HepG2 (cell line): ENCODE measurements at regions not wholly inside any gene's neighbourhood (a gene's known extent, or its start where the extent isn't known, plus 50 kb on each side); places are given as distances from the start of the nearest gene placed in this dataset.

Experiments
- ATAC-seq: fragments of 200-7000 bp; cut with Tn5 transposase; 3 replicates; pipeline ENCODE4 v1.9.1; 2020; ENCODE audit warnings: mild to moderate bottlenecking, moderate library complexity
- BruUV-seq: library from RNA; stranded (reverse); fragments of 400-500 nt; replicated peaks from 2 replicates; lab custom pipeline; 2021; lab: Mats Ljungman, UMichigan
- CTCF ChIA-PET: fragments of 300-600 bp; formaldehyde crosslinking; extraction: SDS; loops from one replicate; lab custom pipeline; 2021; ENCODE audit warnings: low total read pairs, inconsistent platforms, low intra/inter-chr PET ratio; lab: Yijun Ruan, JAX
- POLR2A ChIA-PET: fragments of 350-600 bp; sonication (Branson Sonifier 250); formaldehyde crosslinking; loops from one replicate; lab custom pipeline; 2020; ENCODE audit warnings: antibody characterized with exemption, inconsistent platforms; lab: Yijun Ruan, JAX
- DNase-seq: peaks from one replicate; pipeline ENCODE4 v3.0.0-alpha.2; 2015; ENCODE audit warnings: low spot score
- FAIRE-seq: peaks from 3 replicates; lab custom pipeline; 2011; peaks lifted over from hg19 to GRCh38; lab: Jason Lieb, UNC
- H2AFZ ChIP-seq: one replicate; pipeline ENCODE4 v1.6.1; 2011; ENCODE audit warnings: low read length, inconsistent platforms
- H3K27ac ChIP-seq: fragments of 300-600 bp; 3 replicates; pipeline ENCODE4 v1.8.0; 2011; ENCODE audit warnings: mixed run types, mild to moderate bottlenecking, mixed read lengths, low read length, inconsistent platforms; ENCODE audit not compliant: insufficient read depth; ENCODE audit errors: extremely low read length
- H3K27me3 ChIP-seq, 2 experiments: fragments of 200-600 bp in 1 of 2; 2 replicates in 1 of 2; 3 replicates in 1 of 2; pipeline versions ENCODE4 v1.6.0 to v1.8.0; 2011; ENCODE audit warnings: low read length in 2 of 2, mild to moderate bottlenecking in 2 of 2, moderate library complexity in 2 of 2, inconsistent platforms in 1 of 2; ENCODE audit not compliant: insufficient read depth in 2 of 2, control insufficient read depth in 1 of 2
- H3K36me3 ChIP-seq, 2 experiments: fragments of 200-600 bp in 1 of 2; replicated peaks in 1 of 2; 2 replicates in 1 of 2; 3 replicates in 1 of 2; pipeline versions ENCODE4 v1.5.1 to v1.8.0; 2011; ENCODE audit warnings: low read length in 2 of 2, inconsistent platforms in 1 of 2; ENCODE audit not compliant: insufficient read depth in 2 of 2, control insufficient read depth in 1 of 2
- H3K4me1 ChIP-seq: 2 replicates; pipeline ENCODE4 v1.5.1; 2012; ENCODE audit warnings: low read length, inconsistent platforms; ENCODE audit not compliant: insufficient read depth
- H3K4me2 ChIP-seq: 2 replicates; pipeline ENCODE4 v1.6.0; 2011; ENCODE audit warnings: low read depth, low read length, inconsistent platforms
- H3K4me3 ChIP-seq, 3 experiments: fragments of 200-600 bp in 1 of 3; sonication (generic), shearing (Covaris generic) in 1 of 3; replicated peaks in 1 of 3; 2 replicates each; pipeline ENCODE4 v1.5.1; 2011 to 2016; ENCODE audit warnings: low read length in 3 of 3, inconsistent platforms in 2 of 3, low read depth in 2 of 3, mild to moderate bottlenecking in 2 of 3, control low read depth in 1 of 3, mixed read lengths in 1 of 3; ENCODE audit not compliant: insufficient read depth in 1 of 3
- H3K79me2 ChIP-seq: one replicate; pipeline ENCODE4 v1.6.1; 2011; ENCODE audit warnings: low read length, inconsistent platforms; ENCODE audit not compliant: insufficient read depth
- H3K9ac ChIP-seq: 2 replicates; pipeline ENCODE4 v1.6.0; 2011; ENCODE audit warnings: mild to moderate bottlenecking, low read depth, low read length, inconsistent platforms; ENCODE audit not compliant: insufficient read depth
- H3K9me3 ChIP-seq: 2 replicates; pipeline ENCODE4 v1.5.1; 2012; ENCODE audit warnings: mild to moderate bottlenecking, low read length
- H4K20me1 ChIP-seq: 2 replicates; pipeline ENCODE4 v1.6.0; 2011; ENCODE audit warnings: inconsistent platforms, mild to moderate bottlenecking, low read length, moderate library complexity; ENCODE audit not compliant: insufficient read depth
- ATM ChIP-seq: fragments of 450-650 bp; IDR thresholded peaks from 2 replicates; pipeline ENCODE4 v1.7.1; 2017; ENCODE audit warnings: mild to moderate bottlenecking, borderline replicate concordance
- ELF1 ChIP-seq: sonication (generic); formaldehyde crosslinking; IDR thresholded peaks from 2 replicates; pipeline ENCODE4 v1.4.0; 2020; ENCODE audit warnings: missing genetic modification reagents
- MTF2 ChIP-seq: sonication (generic); formaldehyde crosslinking; IDR thresholded peaks from 2 replicates; pipeline ENCODE4 v1.5.0; 2020; ENCODE audit warnings: missing genetic modification reagents, borderline replicate concordance
- SP1 ChIP-seq, 2 experiments: fragments of 450-650 bp in 1 of 2; sonication (generic) in 1 of 2; formaldehyde crosslinking in 1 of 2; IDR thresholded peaks; 2 replicates each; pipeline versions ENCODE4 v1.4.0 to v1.6.1; 2016 to 2020; ENCODE audit warnings: missing genetic modification reagents in 1 of 2
- ZBTB7B ChIP-seq: sonication (generic); formaldehyde crosslinking; IDR thresholded peaks from 2 replicates; pipeline ENCODE4 v1.4.0; 2020; ENCODE audit warnings: missing genetic modification reagents
- ZNF788 ChIP-seq: sonication (generic); formaldehyde crosslinking; IDR thresholded peaks from 2 replicates; pipeline ENCODE4 v1.5.0; 2020; ENCODE audit warnings: mild to moderate bottlenecking, missing genetic modification reagents, borderline replicate concordance
- WGBS: methylation state at CpG from one replicate; pipeline ENCODE4 v1.1.6; 2017; ENCODE audit warnings: low lambda C conversion rate; 5-methylcytosine and 5-hydroxymethylcytosine counted together
- in situ Hi-C: cut with HindIII; loops from 2 replicates; pipeline ENCODE4 v1.10.0; 2017; ENCODE audit warnings: low pct_unique_long_range_greater_than_20kb; ENCODE audit not compliant: extremely low pct_ligation_motif_present
- intact Hi-C: fragments of 100-400 bp; cut with micrococcal nuclease; formaldehyde crosslinking; loops from one replicate; pipeline ENCODE4 v1.10.0; 2022; ENCODE audit not compliant: unreplicated experiment
- TF ChIP-seq, protein P1 (sequence below): sonication (generic); formaldehyde crosslinking; IDR thresholded peaks from 2 replicates; pipeline ENCODE4 v1.5.1; 2020; ENCODE audit warnings: missing genetic modification reagents, mild to moderate bottlenecking, borderline replicate concordance
- TF ChIP-seq, protein P2 (sequence below): sonication (generic); formaldehyde crosslinking; IDR thresholded peaks from 2 replicates; pipeline ENCODE4 v1.5.1; 2020; ENCODE audit warnings: mild to moderate bottlenecking, missing genetic modification reagents, borderline replicate concordance

DNA sequence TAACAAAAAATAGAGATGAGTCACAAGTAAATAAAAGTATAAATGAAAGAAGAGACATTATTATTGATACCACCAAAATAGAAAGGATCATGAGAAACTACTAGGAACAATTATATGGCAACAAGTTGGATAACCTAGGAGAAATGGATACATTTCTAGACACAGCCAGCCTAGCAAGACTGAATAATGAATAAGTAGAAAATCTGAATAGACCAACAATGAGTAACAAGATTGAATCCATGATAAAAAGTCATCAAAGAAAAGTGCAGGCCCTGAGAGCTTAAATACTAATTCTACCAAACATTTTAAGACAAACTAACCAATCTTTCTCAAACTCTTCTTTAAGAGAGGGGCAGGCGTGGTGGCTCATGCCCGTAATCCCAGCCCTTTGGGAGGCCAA, 538.6 kb upstream of the PBX1 start:
- in situ Hi-C loops: no loop called here

DNA sequence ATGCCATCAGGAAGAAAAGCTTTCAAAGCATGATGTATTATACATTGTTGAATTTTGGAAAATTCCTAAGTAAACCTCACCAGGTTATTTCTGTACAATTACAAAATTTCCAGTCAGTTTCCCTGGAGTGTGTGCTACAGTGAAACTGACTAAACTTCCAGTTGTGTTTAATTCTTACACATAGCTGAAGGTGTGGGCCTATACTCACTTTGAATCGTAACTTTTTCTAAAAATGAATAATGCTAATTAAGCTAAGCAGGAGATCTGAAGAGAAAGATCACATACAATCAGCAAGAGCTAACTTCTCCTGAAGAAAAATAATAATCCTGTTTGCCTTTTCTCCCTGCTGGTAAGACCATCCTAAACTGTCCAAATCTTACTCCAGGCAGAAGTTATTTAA, 537.2 kb upstream of the PBX1 start:
- CTCF ChIA-PET: no interaction called here
- no TSS peak for BruUV-seq
- H3K4me3 ChIP-seq: no peak overlapping the region
- no peak overlapping the region for H3K4me2 ChIP-seq
- H3K9ac ChIP-seq: no peak overlapping the region
- FAIRE-seq (no peak), DNase-seq (no peak), ATAC-seq (no peak)
- H3K36me3 ChIP-seq: no peaks in the 10 kb centered on the region
- 0% methylated on average over 1 of the region's 1 CpG for WGBS
- peaks cover 94% of the 10 kb centered on the region for H3K9me3 ChIP-seq
- TF ChIP-seq MTF2 (CRISPR knock-in tag) (no peak), ZBTB7B (CRISPR knock-in tag) (no peak), ELF1 (no peak), SP1 (IDR thresholded peaks at IDR 0.05) (no peak), SP1 (CRISPR knock-in tag; IDR thresholded peaks at IDR 0.05) (no peak)
- TF ChIP-seq, protein P1, sequence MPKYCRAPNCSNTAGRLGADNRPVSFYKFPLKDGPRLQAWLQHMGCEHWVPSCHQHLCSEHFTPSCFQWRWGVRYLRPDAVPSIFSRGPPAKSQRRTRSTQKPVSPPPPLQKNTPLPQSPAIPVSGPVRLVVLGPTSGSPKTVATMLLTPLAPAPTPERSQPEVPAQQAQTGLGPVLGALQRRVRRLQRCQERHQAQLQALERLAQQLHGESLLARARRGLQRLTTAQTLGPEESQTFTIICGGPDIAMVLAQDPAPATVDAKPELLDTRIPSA (CRISPR knock-in tag): no peak
- H3K27me3 ChIP-seq: no peaks in the 10 kb centered on the region
- H3K27ac ChIP-seq: no peak overlapping the region
- H2AFZ ChIP-seq: no peak overlapping the region
- H3K79me2 ChIP-seq: no peaks in the 10 kb centered on the region
- in situ Hi-C loops: no loop called here
- no peaks in the 10 kb centered on the region for H3K4me1 ChIP-seq
- no peaks in the 10 kb centered on the region for H4K20me1 ChIP-seq
- intact Hi-C loops: no loop called here
- POLR2A ChIA-PET: no interaction called here

More for the DNA sequence above, 538.6 kb upstream of the PBX1 start:
- no peak overlapping the region for H3K4me2 ChIP-seq
- H4K20me1 ChIP-seq: no peaks in the 10 kb centered on the region
- H3K27ac ChIP-seq: no peak overlapping the region
- ATAC-seq (no peak), FAIRE-seq (no peak), DNase-seq (no peak)
- no peaks in the 10 kb centered on the region for H3K4me1 ChIP-seq
- WGBS: 18% methylated on average over 2 of the region's 2 CpGs
- H3K27me3 ChIP-seq: no peaks in the 10 kb centered on the region
- no peaks in the 10 kb centered on the region for H3K79me2 ChIP-seq
- H3K9me3 ChIP-seq: peaks cover 93% of the 10 kb centered on the region
- TF ChIP-seq ZNF788 (CRISPR knock-in tag) (no peak), ATM (no peak)
- TF ChIP-seq, protein P2, sequence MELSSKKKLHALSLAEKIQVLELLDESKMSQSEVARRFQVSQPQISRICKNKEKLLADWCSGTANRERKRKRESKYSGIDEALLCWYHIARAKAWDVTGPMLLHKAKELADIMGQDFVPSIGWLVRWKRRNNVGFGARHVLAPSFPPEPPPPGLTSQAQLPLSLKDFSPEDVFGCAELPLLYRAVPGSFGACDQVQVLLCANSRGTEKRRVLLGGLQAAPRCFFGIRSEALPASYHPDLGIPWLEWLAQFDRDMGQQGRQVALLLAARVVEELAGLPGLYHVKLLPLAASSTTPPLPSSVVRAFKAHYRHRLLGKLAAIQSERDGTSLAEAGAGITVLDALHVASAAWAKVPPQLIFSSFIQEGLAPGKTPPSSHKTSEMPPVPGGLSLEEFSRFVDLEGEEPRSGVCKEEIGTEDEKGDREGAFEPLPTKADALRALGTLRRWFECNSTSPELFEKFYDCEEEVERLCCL (CRISPR knock-in tag): no peak
- no peak overlapping the region for H2AFZ ChIP-seq
- intact Hi-C loops: no loop called here
- no peak overlapping the region for H3K9ac ChIP-seq
- POLR2A ChIA-PET: no interaction called here
- BruUV-seq: no TSS peak
- H3K4me3 ChIP-seq: no peak overlapping the region
- CTCF ChIA-PET: no interaction called here
- H3K36me3 ChIP-seq: no peaks in the 10 kb centered on the region
